B cell (primary cell): ENCODE measurements at regions not wholly inside any gene's neighbourhood (a gene's known extent, or its start where the extent isn't known, plus 50 kb on each side); places are given as distances from the start of the nearest gene placed in this dataset.

Source experiments
- ATAC-seq: fragments of 200-7000 bp; cut with Tn5 transposase; one replicate; pipeline ENCODE4 v1.10.0; 2021; ENCODE audit warnings: low read depth, mild to moderate bottlenecking, moderate number of reproducible peaks, moderate library complexity
- CTCF ChIA-PET: fragments of 350-600 bp; sonication (Branson Sonifier 250); formaldehyde crosslinking; loops from one replicate; lab custom pipeline; 2021; ENCODE audit warnings: antibody characterized with exemption, inconsistent platforms; lab: Charles Lee
- POLR2A ChIA-PET: fragments of 350-600 bp; sonication (Branson Sonifier 250); formaldehyde crosslinking; loops from one replicate; lab custom pipeline; 2021; ENCODE audit warnings: antibody characterized with exemption; lab: Charles Lee
- DNase-seq: peaks from one replicate; pipeline ENCODE4 v3.0.0; 2013
- H2AFZ ChIP-seq: 2 replicates; pipeline ENCODE4 v1.6.1; 2012; ENCODE audit warnings: mild to moderate bottlenecking, low read depth, low read length; ENCODE audit not compliant: insufficient read depth, poor library complexity, severe bottlenecking
- H3K27ac ChIP-seq, 2 donors: 1 replicate in 1 of 2; 2 replicates in 1 of 2; pipeline ENCODE4 v1.5.1; 2012 to 2013; ENCODE audit warnings: low read length in 2 of 2, mild to moderate bottlenecking in 2 of 2, moderate library complexity in 1 of 2
- H3K27me3 ChIP-seq, 4 experiments: fragments of 200-600 bp in 1 of 4; sonication (generic) in 1 of 4; replicated peaks in 1 of 4; 1 replicate in 2 of 4; 2 replicates in 2 of 4; pipeline versions ENCODE4 v1.6.1 to v1.7.0; 2013 to 2016; ENCODE audit warnings: low read length in 3 of 4, mild to moderate bottlenecking in 2 of 4, mixed read lengths in 1 of 4, moderate library complexity in 1 of 4; ENCODE audit not compliant: insufficient read depth in 4 of 4, control insufficient read depth in 3 of 4; ENCODE audit errors: control extremely low read depth in 1 of 4
- H3K36me3 ChIP-seq, 2 experiments: replicated peaks in 1 of 2; 1 replicate in 1 of 2; 2 replicates in 1 of 2; pipeline versions ENCODE4 v1.6.1 to v1.7.1; 2013; ENCODE audit warnings: low read length in 1 of 2; ENCODE audit not compliant: insufficient read depth in 2 of 2, control insufficient read depth in 1 of 2; ENCODE audit errors: control extremely low read depth in 1 of 2, extremely low read depth in 1 of 2
- H3K4me1 ChIP-seq, 2 donors: fragments of 200-600 bp in 1 of 2; sonication (generic) in 1 of 2; 1 replicate in 1 of 2; 2 replicates in 1 of 2; pipeline versions ENCODE4 v1.5.1 to v1.6.1; 2013 to 2017; ENCODE audit warnings: low read length in 2 of 2; ENCODE audit not compliant: control insufficient read depth in 2 of 2, insufficient read depth in 2 of 2
- H3K4me2 ChIP-seq: replicated peaks from 2 replicates; pipeline ENCODE3; 2012; ENCODE audit warnings: mild to moderate bottlenecking, low read depth, low read length; ENCODE audit not compliant: poor library complexity, severe bottlenecking
- H3K4me3 ChIP-seq, 5 experiments: fragments of 200-600 bp in 1 of 5; sonication (generic) in 1 of 5; 1 replicate in 3 of 5; 2 replicates in 2 of 5; pipeline versions ENCODE4 v1.5.1 to v1.7.0; 2011 to 2016; ENCODE audit warnings: low read length in 4 of 5, mild to moderate bottlenecking in 4 of 5, low read depth in 2 of 5, control low read depth in 1 of 5, moderate library complexity in 1 of 5; ENCODE audit not compliant: insufficient read depth in 1 of 5; ENCODE audit errors: control extremely low read depth in 1 of 5, extremely low read depth in 1 of 5
- H3K79me2 ChIP-seq: fragments of 200-600 bp; sonication (generic); one replicate; pipeline ENCODE4 v1.6.0; 2016; ENCODE audit warnings: low read length; ENCODE audit not compliant: control insufficient read depth, insufficient read depth
- H3K9ac ChIP-seq: fragments of 200-600 bp; sonication (generic); 2 replicates; pipeline ENCODE4 v1.6.1; 2017; ENCODE audit warnings: mild to moderate bottlenecking, low read length, moderate library complexity
- H3K9me3 ChIP-seq, 3 donors: one replicate each; pipeline versions ENCODE4 v1.6.1 to v1.7.1; 2013; ENCODE audit warnings: low read length in 2 of 3; ENCODE audit not compliant: control insufficient read depth in 2 of 3, insufficient read depth in 1 of 3; ENCODE audit errors: control extremely low read depth in 1 of 3
- H4K20me1 ChIP-seq: 2 replicates; pipeline ENCODE4 v1.6.0; 2012; ENCODE audit warnings: mild to moderate bottlenecking, low read length; ENCODE audit not compliant: insufficient read depth, control insufficient read depth, poor library complexity, severe bottlenecking
- H3K27ac Mint-ChIP-seq: one replicate; pipeline ENCODE4 v1.8.0; 2021; ENCODE audit warnings: mixed read lengths
- H3K27me3 Mint-ChIP-seq: one replicate; pipeline ENCODE4 v1.8.0; 2021; ENCODE audit warnings: mixed read lengths
- H3K4me1 Mint-ChIP-seq: one replicate; pipeline ENCODE4 v1.8.0; 2021; ENCODE audit warnings: mixed read lengths
- H3K4me3 Mint-ChIP-seq: one replicate; pipeline ENCODE4 v1.8.0; 2021; ENCODE audit warnings: mixed read lengths
- H3K9me3 Mint-ChIP-seq: one replicate; pipeline ENCODE4 v1.8.0; 2022; ENCODE audit warnings: mixed read lengths; ENCODE audit not compliant: insufficient read depth
- EZH2 ChIP-seq: IDR thresholded peaks from 2 replicates; pipeline ENCODE4 v1.6.1; 2012; ENCODE audit warnings: borderline replicate concordance, low read depth, mild to moderate bottlenecking, moderate library complexity, low read length; ENCODE audit not compliant: insufficient read depth, poor library complexity, severe bottlenecking
- WGBS: methylation state at CpG from one replicate; pipeline ENCODE4 v1.1.5; 2013; ENCODE audit warnings: missing lambda C conversion rate; ENCODE audit not compliant: insufficient coverage; 5-methylcytosine and 5-hydroxymethylcytosine counted together
- intact Hi-C: fragments of 100-400 bp; cut with micrococcal nuclease; formaldehyde crosslinking; loops from one replicate; pipeline ENCODE4 v1.10.0; 2022
- TF ChIP-seq, protein P1 (sequence below): fragments of 200-600 bp; IDR thresholded peaks from one replicate; pipeline ENCODE4 v1.8.0; 2022; ENCODE audit warnings: antibody characterized with exemption, mild to moderate bottlenecking

DNA sequence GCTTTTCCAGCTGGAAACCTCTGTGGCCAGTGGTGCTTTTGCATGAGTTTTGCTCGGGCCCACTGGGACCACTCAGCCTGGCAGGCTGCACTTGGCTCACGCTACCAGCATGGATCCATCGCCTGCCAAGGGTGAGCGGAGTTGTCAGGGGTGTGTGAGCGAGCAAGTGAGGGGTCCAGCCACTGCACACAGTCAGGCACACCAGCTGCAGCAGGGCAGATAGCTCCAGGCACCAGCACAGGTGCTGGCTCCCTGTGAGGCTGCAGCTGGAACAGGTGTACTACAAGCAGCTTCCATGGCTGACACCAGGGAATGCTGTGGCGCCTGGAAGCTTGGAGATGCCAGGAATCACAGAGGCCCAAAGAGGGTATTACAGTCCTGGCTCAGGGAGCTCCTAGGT lies 391.2 kb upstream of the SGCD start:
- ChIA-PET POLR2A (no interaction called here), CTCF (interaction anchor here (0.6 kb wide), 1 partner anchor 552 kb away, joined by 4 read pairs; no protein-coding TSS in a partner anchor)
- Histone ChIP-seq H3K4me3 (no peak overlapping the region), H3K4me1 (no peaks in the 10 kb centered on the region), H3K9me3 (peaks cover 0 to 6% (median 0%) of the 10 kb centered on the region in 3 donors), H3K27me3 (no peaks in the 10 kb centered on the region), H3K36me3 (no peaks in the 10 kb centered on the region), H3K79me2 (no peaks in the 10 kb centered on the region), H3K9ac (no peak overlapping the region), H2AFZ (no peak overlapping the region), H3K27ac (no peak overlapping the region), H3K4me2 (no peak overlapping the region), H4K20me1 (no peaks in the 10 kb centered on the region)
- H3K4me3 Mint-ChIP-seq = no peak overlapping the region
- no peaks in the 10 kb centered on the region for H3K4me1 Mint-ChIP-seq
- H3K27ac Mint-ChIP-seq = no peak overlapping the region
- intact Hi-C loops = no loop called here
- no peak for DNase-seq
- H3K27me3 Mint-ChIP-seq = peaks cover under 1% of the 10 kb centered on the region
- TF ChIP-seq EZH2 = no peak
- TF ChIP-seq, protein P1, sequence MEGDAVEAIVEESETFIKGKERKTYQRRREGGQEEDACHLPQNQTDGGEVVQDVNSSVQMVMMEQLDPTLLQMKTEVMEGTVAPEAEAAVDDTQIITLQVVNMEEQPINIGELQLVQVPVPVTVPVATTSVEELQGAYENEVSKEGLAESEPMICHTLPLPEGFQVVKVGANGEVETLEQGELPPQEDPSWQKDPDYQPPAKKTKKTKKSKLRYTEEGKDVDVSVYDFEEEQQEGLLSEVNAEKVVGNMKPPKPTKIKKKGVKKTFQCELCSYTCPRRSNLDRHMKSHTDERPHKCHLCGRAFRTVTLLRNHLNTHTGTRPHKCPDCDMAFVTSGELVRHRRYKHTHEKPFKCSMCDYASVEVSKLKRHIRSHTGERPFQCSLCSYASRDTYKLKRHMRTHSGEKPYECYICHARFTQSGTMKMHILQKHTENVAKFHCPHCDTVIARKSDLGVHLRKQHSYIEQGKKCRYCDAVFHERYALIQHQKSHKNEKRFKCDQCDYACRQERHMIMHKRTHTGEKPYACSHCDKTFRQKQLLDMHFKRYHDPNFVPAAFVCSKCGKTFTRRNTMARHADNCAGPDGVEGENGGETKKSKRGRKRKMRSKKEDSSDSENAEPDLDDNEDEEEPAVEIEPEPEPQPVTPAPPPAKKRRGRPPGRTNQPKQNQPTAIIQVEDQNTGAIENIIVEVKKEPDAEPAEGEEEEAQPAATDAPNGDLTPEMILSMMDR = no peak
- no peaks in the 10 kb centered on the region for H3K9me3 Mint-ChIP-seq
- 92% methylated on average over 6 of the region's 6 CpGs for WGBS
- no peak for ATAC-seq

DNA sequence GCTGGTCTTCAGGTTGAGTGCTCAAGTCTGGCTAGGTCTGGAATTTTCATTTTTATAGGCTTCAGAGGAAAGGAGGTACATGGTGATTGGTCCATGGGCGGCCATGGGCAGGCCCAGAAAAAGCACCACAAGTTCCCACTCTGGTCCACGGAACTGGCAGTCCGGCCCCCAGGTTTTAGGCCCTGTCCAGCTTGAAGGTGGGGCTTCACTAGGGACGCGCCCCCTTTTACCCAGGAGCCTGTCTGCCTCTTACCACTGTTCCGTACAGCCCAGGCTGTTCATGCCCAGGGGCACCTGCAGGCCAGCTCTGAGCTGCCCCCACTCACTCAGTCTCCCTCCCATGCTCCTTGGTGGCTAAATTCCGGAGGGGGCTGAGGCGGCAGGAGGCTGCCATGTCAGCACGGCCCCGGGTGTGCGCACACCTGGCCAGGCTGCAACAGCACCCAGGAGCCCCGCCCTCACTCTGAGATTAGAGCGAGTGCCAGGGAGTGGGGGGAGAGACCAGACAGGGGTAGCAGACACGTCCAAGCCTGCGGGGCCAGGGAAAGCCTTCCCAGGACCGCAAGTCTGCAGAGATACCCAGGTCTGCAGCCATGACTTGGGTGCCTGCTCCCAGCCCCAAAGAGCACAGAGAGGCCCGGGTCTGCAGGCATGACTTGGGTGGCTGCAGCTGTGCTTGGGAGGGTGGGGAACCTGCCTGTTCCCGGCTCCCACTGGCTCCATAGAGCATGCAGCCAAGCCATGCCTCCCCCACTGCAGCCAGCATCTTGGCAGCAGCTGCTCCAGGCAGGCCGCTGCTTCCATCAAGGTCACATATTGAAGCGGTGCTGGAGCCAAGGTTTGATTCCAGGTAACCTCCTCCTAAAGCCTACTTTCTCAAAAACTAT lies 390.2 kb upstream of the SGCD start:
- Histone ChIP-seq H3K4me2 (no peak overlapping the region), H3K9ac (no peak overlapping the region), H3K27me3 (no peaks in the 10 kb centered on the region), H3K4me1 (no peaks in the 10 kb centered on the region), H2AFZ (no peak overlapping the region), H3K4me3 (no peak overlapping the region), H3K27ac (no peak overlapping the region), H3K79me2 (no peaks in the 10 kb centered on the region), H3K9me3 (peaks cover 0 to 6% (median 0%) of the 10 kb centered on the region in 3 donors), H4K20me1 (no peaks in the 10 kb centered on the region), H3K36me3 (no peaks in the 10 kb centered on the region)
- ChIA-PET POLR2A (no interaction called here), CTCF (interaction anchor here (0.6 kb wide), 1 partner anchor 551 kb away, joined by 4 read pairs; no protein-coding TSS in a partner anchor)
- intact Hi-C loops = no loop called here
- Mint-ChIP-seq H3K9me3 (no peaks in the 10 kb centered on the region), H3K4me3 (no peak overlapping the region), H3K4me1 (no peaks in the 10 kb centered on the region), H3K27ac (no peak overlapping the region), H3K27me3 (peaks cover 5% of the 10 kb centered on the region)
- WGBS = 79% methylated on average over 17 of the region's 20 CpGs
- TF ChIP-seq EZH2 = no peak
- TF ChIP-seq, protein P1 = no peak
- no peak for ATAC-seq
- no peak for DNase-seq
